HepG2 (cell line): ENCODE measurements at regions not wholly inside any gene's neighbourhood (a gene's known extent, or its start where the extent isn't known, plus 50 kb on each side); places are given as distances from the start of the nearest gene placed in this dataset.

Source experiments
- ATAC-seq: fragments of 200-7000 bp; cut with Tn5 transposase; 3 replicates; pipeline ENCODE4 v1.9.1; 2020; ENCODE audit warnings: mild to moderate bottlenecking, moderate library complexity
- BruUV-seq: library from RNA; stranded (reverse); fragments of 400-500 nt; replicated peaks from 2 replicates; lab custom pipeline; 2021; lab: Mats Ljungman, UMichigan
- CTCF ChIA-PET: fragments of 300-600 bp; formaldehyde crosslinking; extraction: SDS; loops from one replicate; lab custom pipeline; 2021; ENCODE audit warnings: low total read pairs, inconsistent platforms, low intra/inter-chr PET ratio; lab: Yijun Ruan, JAX
- POLR2A ChIA-PET: fragments of 350-600 bp; sonication (Branson Sonifier 250); formaldehyde crosslinking; loops from one replicate; lab custom pipeline; 2020; ENCODE audit warnings: antibody characterized with exemption, inconsistent platforms; lab: Yijun Ruan, JAX
- DNase-seq: peaks from one replicate; pipeline ENCODE4 v3.0.0-alpha.2; 2015; ENCODE audit warnings: low spot score
- FAIRE-seq: peaks from 3 replicates; lab custom pipeline; 2011; peaks lifted over from hg19 to GRCh38; lab: Jason Lieb, UNC
- H2AFZ ChIP-seq: one replicate; pipeline ENCODE4 v1.6.1; 2011; ENCODE audit warnings: low read length, inconsistent platforms
- H3K27ac ChIP-seq: fragments of 300-600 bp; 3 replicates; pipeline ENCODE4 v1.8.0; 2011; ENCODE audit warnings: mixed run types, mild to moderate bottlenecking, mixed read lengths, low read length, inconsistent platforms; ENCODE audit not compliant: insufficient read depth; ENCODE audit errors: extremely low read length
- H3K27me3 ChIP-seq, 2 experiments: fragments of 200-600 bp in 1 of 2; 2 replicates in 1 of 2; 3 replicates in 1 of 2; pipeline versions ENCODE4 v1.6.0 to v1.8.0; 2011; ENCODE audit warnings: low read length in 2 of 2, mild to moderate bottlenecking in 2 of 2, moderate library complexity in 2 of 2, inconsistent platforms in 1 of 2; ENCODE audit not compliant: insufficient read depth in 2 of 2, control insufficient read depth in 1 of 2
- H3K36me3 ChIP-seq, 2 experiments: fragments of 200-600 bp in 1 of 2; replicated peaks in 1 of 2; 2 replicates in 1 of 2; 3 replicates in 1 of 2; pipeline versions ENCODE4 v1.5.1 to v1.8.0; 2011; ENCODE audit warnings: low read length in 2 of 2, inconsistent platforms in 1 of 2; ENCODE audit not compliant: insufficient read depth in 2 of 2, control insufficient read depth in 1 of 2
- H3K4me1 ChIP-seq: 2 replicates; pipeline ENCODE4 v1.5.1; 2012; ENCODE audit warnings: low read length, inconsistent platforms; ENCODE audit not compliant: insufficient read depth
- H3K4me2 ChIP-seq: 2 replicates; pipeline ENCODE4 v1.6.0; 2011; ENCODE audit warnings: low read depth, low read length, inconsistent platforms
- H3K4me3 ChIP-seq, 3 experiments: fragments of 200-600 bp in 1 of 3; sonication (generic), shearing (Covaris generic) in 1 of 3; replicated peaks in 1 of 3; 2 replicates each; pipeline ENCODE4 v1.5.1; 2011 to 2016; ENCODE audit warnings: low read length in 3 of 3, inconsistent platforms in 2 of 3, low read depth in 2 of 3, mild to moderate bottlenecking in 2 of 3, control low read depth in 1 of 3, mixed read lengths in 1 of 3; ENCODE audit not compliant: insufficient read depth in 1 of 3
- H3K79me2 ChIP-seq: one replicate; pipeline ENCODE4 v1.6.1; 2011; ENCODE audit warnings: low read length, inconsistent platforms; ENCODE audit not compliant: insufficient read depth
- H3K9ac ChIP-seq: 2 replicates; pipeline ENCODE4 v1.6.0; 2011; ENCODE audit warnings: mild to moderate bottlenecking, low read depth, low read length, inconsistent platforms; ENCODE audit not compliant: insufficient read depth
- H3K9me3 ChIP-seq: 2 replicates; pipeline ENCODE4 v1.5.1; 2012; ENCODE audit warnings: mild to moderate bottlenecking, low read length
- H4K20me1 ChIP-seq: 2 replicates; pipeline ENCODE4 v1.6.0; 2011; ENCODE audit warnings: inconsistent platforms, mild to moderate bottlenecking, low read length, moderate library complexity; ENCODE audit not compliant: insufficient read depth
- CAMTA2 ChIP-seq: sonication (generic); formaldehyde crosslinking; IDR thresholded peaks from 2 replicates; pipeline ENCODE4 v1.4.0; 2020; ENCODE audit warnings: mild to moderate bottlenecking, missing genetic modification reagents, borderline replicate concordance
- KAT7 ChIP-seq: IDR thresholded peaks from 2 replicates; pipeline ENCODE4 v1.6.1; 2018; ENCODE audit warnings: borderline replicate concordance, missing compliant biosample characterization
- MAFF ChIP-seq: IDR thresholded peaks from 2 replicates; pipeline ENCODE4 v1.6.1; 2011; ENCODE audit warnings: low read depth, low read length, improper control_type of control experiment
- SP140L ChIP-seq: sonication (generic); formaldehyde crosslinking; IDR thresholded peaks from 2 replicates; pipeline ENCODE4 v1.4.0; 2020; ENCODE audit warnings: missing genetic modification reagents, borderline replicate concordance
- TOPORS ChIP-seq: sonication (generic); formaldehyde crosslinking; IDR thresholded peaks from 2 replicates; pipeline ENCODE4 v1.8.0; 2023; ENCODE audit warnings: mild to moderate bottlenecking, missing genetic modification reagents
- ZFP82 ChIP-seq: sonication (generic); formaldehyde crosslinking; IDR thresholded peaks from 2 replicates; pipeline ENCODE4 v1.5.1; 2020; ENCODE audit warnings: mild to moderate bottlenecking, missing genetic modification reagents, borderline replicate concordance
- WGBS: methylation state at CpG from one replicate; pipeline ENCODE4 v1.1.6; 2017; ENCODE audit warnings: low lambda C conversion rate; 5-methylcytosine and 5-hydroxymethylcytosine counted together
- in situ Hi-C: cut with HindIII; loops from 2 replicates; pipeline ENCODE4 v1.10.0; 2017; ENCODE audit warnings: low pct_unique_long_range_greater_than_20kb; ENCODE audit not compliant: extremely low pct_ligation_motif_present
- intact Hi-C: fragments of 100-400 bp; cut with micrococcal nuclease; formaldehyde crosslinking; loops from one replicate; pipeline ENCODE4 v1.10.0; 2022; ENCODE audit not compliant: unreplicated experiment
- TF ChIP-seq, protein P1 (sequence below): sonication (generic); formaldehyde crosslinking; IDR thresholded peaks from 2 replicates; pipeline ENCODE4 v1.4.0; 2020; ENCODE audit warnings: missing genetic modification reagents, borderline replicate concordance

DNA sequence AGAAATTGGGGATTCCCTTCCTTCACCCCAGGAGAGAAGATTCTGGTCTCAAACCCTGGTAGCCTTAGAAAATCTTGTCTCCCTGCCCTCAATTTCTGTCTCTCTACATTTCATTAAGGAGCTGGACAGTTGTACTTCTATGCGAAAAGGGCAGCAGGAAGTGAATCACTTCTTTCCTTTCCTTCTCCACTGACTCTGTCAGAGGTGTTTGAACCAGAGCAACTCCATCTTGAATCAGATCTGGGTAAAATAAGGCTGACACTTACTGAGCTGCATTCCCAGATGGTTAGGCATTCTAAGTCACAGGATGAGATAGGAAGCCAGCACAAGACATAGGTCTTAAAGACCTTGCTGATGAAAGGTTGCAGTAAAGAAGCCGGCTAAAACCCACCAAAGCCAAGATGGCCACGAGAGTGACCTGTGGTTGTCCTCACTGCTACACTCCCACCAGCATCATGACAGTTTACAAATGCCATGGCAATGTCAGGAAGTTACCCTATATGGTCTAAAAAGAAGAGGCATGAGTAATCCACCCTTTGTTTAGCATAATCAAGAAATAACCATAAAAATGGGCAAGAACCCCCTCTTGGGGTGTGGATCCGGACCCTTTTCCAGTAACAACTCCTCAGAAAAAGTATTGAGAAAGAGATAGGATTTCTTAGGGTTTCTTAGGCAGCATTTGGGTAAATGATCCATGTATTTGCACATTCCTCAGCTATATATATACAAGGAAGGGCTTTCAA, 95.8 kb upstream of the PLCB4 start (continued):
- TF ChIP-seq, protein P1, sequence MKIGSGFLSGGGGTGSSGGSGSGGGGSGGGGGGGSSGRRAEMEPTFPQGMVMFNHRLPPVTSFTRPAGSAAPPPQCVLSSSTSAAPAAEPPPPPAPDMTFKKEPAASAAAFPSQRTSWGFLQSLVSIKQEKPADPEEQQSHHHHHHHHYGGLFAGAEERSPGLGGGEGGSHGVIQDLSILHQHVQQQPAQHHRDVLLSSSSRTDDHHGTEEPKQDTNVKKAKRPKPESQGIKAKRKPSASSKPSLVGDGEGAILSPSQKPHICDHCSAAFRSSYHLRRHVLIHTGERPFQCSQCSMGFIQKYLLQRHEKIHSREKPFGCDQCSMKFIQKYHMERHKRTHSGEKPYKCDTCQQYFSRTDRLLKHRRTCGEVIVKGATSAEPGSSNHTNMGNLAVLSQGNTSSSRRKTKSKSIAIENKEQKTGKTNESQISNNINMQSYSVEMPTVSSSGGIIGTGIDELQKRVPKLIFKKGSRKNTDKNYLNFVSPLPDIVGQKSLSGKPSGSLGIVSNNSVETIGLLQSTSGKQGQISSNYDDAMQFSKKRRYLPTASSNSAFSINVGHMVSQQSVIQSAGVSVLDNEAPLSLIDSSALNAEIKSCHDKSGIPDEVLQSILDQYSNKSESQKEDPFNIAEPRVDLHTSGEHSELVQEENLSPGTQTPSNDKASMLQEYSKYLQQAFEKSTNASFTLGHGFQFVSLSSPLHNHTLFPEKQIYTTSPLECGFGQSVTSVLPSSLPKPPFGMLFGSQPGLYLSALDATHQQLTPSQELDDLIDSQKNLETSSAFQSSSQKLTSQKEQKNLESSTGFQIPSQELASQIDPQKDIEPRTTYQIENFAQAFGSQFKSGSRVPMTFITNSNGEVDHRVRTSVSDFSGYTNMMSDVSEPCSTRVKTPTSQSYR (CRISPR knock-in tag): no peak
- TF ChIP-seq SP140L (CRISPR knock-in tag): no peak
- TF ChIP-seq CAMTA2: no peak
- no peak for TF ChIP-seq ZFP82 (CRISPR knock-in tag)
- TF ChIP-seq TOPORS: no peak
- TF ChIP-seq KAT7: no peak
- TF ChIP-seq, all 625 proteins: peak for 0

DNA sequence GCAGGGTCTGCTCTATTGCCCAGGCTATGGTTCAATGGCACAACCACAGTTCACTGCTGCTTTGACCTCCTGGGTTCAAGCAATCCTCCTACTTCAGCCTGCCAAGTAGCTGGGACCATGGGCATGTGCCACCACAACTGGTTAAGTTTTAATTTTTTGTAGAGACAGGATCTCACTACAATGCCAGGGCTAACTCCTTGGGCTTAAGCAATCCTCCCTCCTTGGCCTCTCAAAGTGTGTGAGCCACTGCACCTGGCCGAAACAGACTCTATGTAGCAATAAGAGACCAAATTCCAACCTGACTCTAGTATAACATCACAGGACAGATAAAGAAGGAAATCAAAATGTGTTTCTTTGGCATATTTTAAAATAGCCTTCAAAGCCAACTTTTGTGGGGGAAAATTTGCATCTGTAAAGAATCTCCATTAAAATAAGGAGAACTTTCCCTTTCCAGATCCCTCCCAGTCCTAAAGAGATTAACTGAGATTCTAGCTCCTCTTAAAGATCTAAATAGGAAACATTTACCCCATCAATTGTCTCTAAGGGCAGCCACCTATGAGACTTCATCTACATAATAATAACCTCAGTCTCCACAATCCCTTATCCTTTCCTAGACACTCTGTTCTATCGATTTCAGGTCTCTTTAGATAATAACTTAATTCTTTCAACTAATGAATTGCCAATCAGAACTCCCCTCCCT, 94.7 kb upstream of the PLCB4 start:
- no peak for FAIRE-seq

More for the DNA sequence above, 94.7 kb upstream of the PLCB4 start:
- H3K4me1 ChIP-seq: no peaks in the 10 kb centered on the region
- H3K79me2 ChIP-seq: no peaks in the 10 kb centered on the region
- in situ Hi-C loops (no loop called here), intact Hi-C loops (no loop called here)
- H3K4me2 ChIP-seq: no peak overlapping the region
- no peaks in the 10 kb centered on the region for H3K27me3 ChIP-seq
- POLR2A ChIA-PET: no interaction called here
- BruUV-seq: no TSS peak
- no peaks in the 10 kb centered on the region for H4K20me1 ChIP-seq
- no peak overlapping the region for H3K4me3 ChIP-seq
- H2AFZ ChIP-seq: no peak overlapping the region
- H3K27ac ChIP-seq: no peak overlapping the region
- no peak overlapping the region for H3K9ac ChIP-seq
- no peak for DNase-seq
- H3K9me3 ChIP-seq: no peaks in the 10 kb centered on the region
- TF ChIP-seq MAFF: no peak
- TF ChIP-seq, all 625 proteins: peak for 0
- CTCF ChIA-PET: no interaction called here
- ATAC-seq: no peak
- 0% methylated on average over 2 of the region's 2 CpGs for WGBS
- H3K36me3 ChIP-seq: no peaks in the 10 kb centered on the region
